ENCODE measurements at regions not wholly inside any gene's neighbourhood (a gene's known extent, or its start where the extent isn't known, plus 50 kb on each side); places are given as distances from the start of the nearest gene placed in this dataset.

GRCh38 chr10:56240471-56240870, 120.6 kb downstream of the ZWINT start:
- CTCF ChIA-PET, result no interaction called here
- WGBS (ENCODE audit: insufficient coverage, insufficient replicate concordance, low lambda C conversion rate, missing lambda C conversion rate), result 11% methylated on average over 5 of the region's 5 CpGs
- no peak for ATAC-seq
- no peak overlapping the region for H3K4me3 ChIP-seq
- SMC1A ChIA-PET (ENCODE audit: uncharacterized antibody, unreplicated experiment), result interaction anchor here (0.7 kb wide), 1 partner anchor 18 kb away, joined by 3 read pairs; no protein-coding TSS in a partner anchor
- RAD21 ChIA-PET (ENCODE audit: unreplicated experiment), result no interaction called here
- no peak overlapping the region for H3K27ac ChIP-seq (ENCODE audit: control insufficient read depth, insufficient read depth)
- H4K20me1 ChIP-seq (ENCODE audit: control insufficient read depth, insufficient read depth), result no peaks in the 10 kb centered on the region
- no peak overlapping the region for H3K4me2 ChIP-seq (ENCODE audit: control insufficient read depth, insufficient read depth)
- H3K9me3 ChIP-seq (replicated peaks; ENCODE audit: control insufficient read depth, insufficient read depth, low read length), result no peaks in the 10 kb centered on the region
- intact Hi-C loops (cut with micrococcal nuclease; ENCODE audit: unreplicated experiment) (no loop called here), in situ Hi-C loops (cut with MboI) (no loop called here)
- TF ChIP-seq EED (IDR thresholded peaks at IDR 0.05; ENCODE audit: low read depth), result no peak
- TF ChIP-seq HSF1 (IDR thresholded peaks at IDR 0.05; ENCODE audit: low read depth, low read length), result no peak
- no peak for TF ChIP-seq FOXM1 (IDR thresholded peaks at IDR 0.05; ENCODE audit: low read depth, low read length)
- no peak for TF ChIP-seq USF2 (IDR thresholded peaks at IDR 0.05; ENCODE audit: borderline replicate concordance, low read depth, low read length)
- TF ChIP-seq NFIC (IDR thresholded peaks at IDR 0.05; ENCODE audit: low read depth, low read length), result no peak
- no peak for TF ChIP-seq NFYA (IDR thresholded peaks at IDR 0.05; ENCODE audit: borderline replicate concordance, low read depth, low read length)
- TF ChIP-seq ZBTB11 (CRISPR knock-in tag; IDR thresholded peaks at IDR 0.05), result no peak
- no peak for TF ChIP-seq BCL11A (IDR thresholded peaks at IDR 0.05; ENCODE audit: low read depth, low read length)
- BruUV-seq (replicated peaks), result no TSS peak
- H2AFZ ChIP-seq (ENCODE audit: control insufficient read depth, low read depth, low read length), result no peak overlapping the region
- H3K9ac ChIP-seq (ENCODE audit: control insufficient read depth, insufficient read depth, low read length), result no peak overlapping the region
- no peaks in the 10 kb centered on the region for H3K27me3 ChIP-seq (replicated peaks in 1 of 2; ENCODE audit: control insufficient read depth in 2 of 2, insufficient read depth in 2 of 2, low read length in 1 of 2)
- FAIRE-seq, result no peak
- DNase-seq (ENCODE audit: low read depth, low spot score), result no peak
- H3K36me3 ChIP-seq (ENCODE audit: control insufficient read depth in 2 of 2, insufficient read depth in 2 of 2, low read length in 1 of 2), result no peaks in the 10 kb centered on the region
- H3K4me1 ChIP-seq (ENCODE audit: control insufficient read depth, insufficient read depth, low read length), result no peaks in the 10 kb centered on the region
- no peaks in the 10 kb centered on the region for H3K79me2 ChIP-seq (ENCODE audit: control insufficient read depth, insufficient read depth, low read length)
- POLR2A ChIA-PET, result no interaction called here
